Hypothalamus (tissue), 51 donors: ENCODE measurements at regions not wholly inside any gene's neighbourhood (a gene's known extent, or its start where the extent isn't known, plus 50 kb on each side); places are given as distances from the start of the nearest gene placed in this dataset.
"Not testable (repeated sequence)": the region's sequence is repeated elsewhere in the genome, so short reads cannot be mapped to it uniquely, and the experiment has no call there.

Source experiments
- DNase-seq, 51 donors: peaks; one replicate each; lab custom pipeline; 2025; lab: John Stamatoyannopoulos, UW

GRCh38 chr5:120813551-120813950, 349.5 kb downstream of the PRR16 start:
- no peak for DNase-seq

GRCh38 chr5:120817044-120817985, 353.2 kb downstream of the PRR16 start:
- DNase-seq: no peak

- DNase-seq: no peak
These were observed 354.0 kb downstream of the PRR16 start for GRCh38 chr5:120818128-120818527.

GRCh38 chr5:120823328-120823727, 359.2 kb downstream of the PRR16 start:
- no peak for DNase-seq

- not testable (repeated sequence) for DNase-seq
These were observed 367.5 kb downstream of the PRR16 start for GRCh38 chr5:120831646-120832045.

GRCh38 chr5:120841830-120842229, 377.7 kb downstream of the PRR16 start:
- DNase-seq: no peak

- DNase-seq: no peak
These were observed 379.4 kb downstream of the PRR16 start for GRCh38 chr5:120843390-120843980.

- no peak for DNase-seq
These were observed 384.8 kb downstream of the PRR16 start for GRCh38 chr5:120848883-120849282.

GRCh38 chr5:120852222-120852860, 388.2 kb downstream of the PRR16 start:
- DNase-seq: no peak

- no peak for DNase-seq
These were observed 402.9 kb downstream of the PRR16 start for GRCh38 chr5:120866997-120867396.

GRCh38 chr5:120869831-120870230, 405.7 kb downstream of the PRR16 start:
- DNase-seq: no peak

- no peak for DNase-seq
These were observed 408.2 kb downstream of the PRR16 start for GRCh38 chr5:120872297-120872696.

- DNase-seq: peak in 1 of 51 donors; percentile 0
These were observed 409.0 kb downstream of the PRR16 start for GRCh38 chr5:120873083-120873482.

GRCh38 chr5:120874081-120874862, 410.2 kb downstream of the PRR16 start:
- DNase-seq: no peak

- no peak for DNase-seq
These were observed 418.1 kb downstream of the PRR16 start for GRCh38 chr5:120882038-120882775.

- no peak for DNase-seq
These were observed 422.3 kb downstream of the PRR16 start for GRCh38 chr5:120886351-120886860.

- DNase-seq: no peak
These were observed 431.6 kb downstream of the PRR16 start for GRCh38 chr5:120895660-120896059.

- DNase-seq: no peak
These were observed 437.1 kb downstream of the PRR16 start for GRCh38 chr5:120901199-120901598.

- no peak for DNase-seq
These were observed 443.9 kb downstream of the PRR16 start for GRCh38 chr5:120907953-120908352.

- no peak for DNase-seq
These were observed 446.5 kb downstream of the PRR16 start for GRCh38 chr5:120910629-120911028.
